ENCODE measurements at regions not wholly inside any gene's neighbourhood (a gene's known extent, or its start where the extent isn't known, plus 50 kb on each side); places are given as distances from the start of the nearest gene placed in this dataset.

- Histone ChIP-seq H3K9me3 (no peaks in the 10 kb centered on the region), H3K4me1 (no peaks in the 10 kb centered on the region), H3K27ac (no peak overlapping the region), H3K4me3 (no peak overlapping the region), H3K36me3 (no peaks in the 10 kb centered on the region), H3K27me3 (no peaks in the 10 kb centered on the region)
- DNase-seq (ENCODE audit: extremely low spot score in 2 of 2) = no peak
- intact Hi-C loops (cut with DNase I) = no loop called here
- TF ChIP-seq CTCF (IDR thresholded peaks at IDR 0.05) (no peak), POLR2AphosphoS5 (IDR thresholded peaks at IDR 0.05; ENCODE audit: insufficient read depth in 1 of 2, low read depth in 1 of 2) (no peak), POLR2A (IDR thresholded peaks at IDR 0.05) (no peak)
Observed at GRCh38 chr4:89427782-89428181, 120.2 kb upstream of the GPRIN3 start.

- Histone ChIP-seq H3K27me3 (no peaks in the 10 kb centered on the region), H3K4me3 (no peak overlapping the region), H3K4me1 (no peaks in the 10 kb centered on the region), H3K9me3 (no peaks in the 10 kb centered on the region), H3K36me3 (no peaks in the 10 kb centered on the region), H3K27ac (no peak overlapping the region)
- no peak for DNase-seq (ENCODE audit: extremely low spot score in 2 of 2)
- intact Hi-C loops (cut with DNase I) = no loop called here
- TF ChIP-seq POLR2A (IDR thresholded peaks at IDR 0.05) (no peak), POLR2AphosphoS5 (IDR thresholded peaks at IDR 0.05; ENCODE audit: insufficient read depth in 1 of 2, low read depth in 1 of 2) (no peak), CTCF (IDR thresholded peaks at IDR 0.05) (no peak)
Observed at GRCh38 chr4:89425023-89425422, 117.4 kb upstream of the GPRIN3 start.

- Histone ChIP-seq H3K4me3 (no peak overlapping the region), H3K9me3 (no peaks in the 10 kb centered on the region), H3K4me1 (no peaks in the 10 kb centered on the region), H3K36me3 (no peaks in the 10 kb centered on the region), H3K27ac (no peak overlapping the region), H3K27me3 (no peaks in the 10 kb centered on the region)
- no peak for DNase-seq (ENCODE audit: extremely low spot score in 2 of 2)
- TF ChIP-seq POLR2AphosphoS5 (IDR thresholded peaks at IDR 0.05; ENCODE audit: insufficient read depth in 1 of 2, low read depth in 1 of 2) = no peak
- TF ChIP-seq CTCF (IDR thresholded peaks at IDR 0.05) = no peak
- no peak for TF ChIP-seq POLR2A (IDR thresholded peaks at IDR 0.05)
- intact Hi-C loops (cut with DNase I) = no loop called here
Observed at GRCh38 chr4:89422441-89422990, 114.9 kb upstream of the GPRIN3 start.

- Histone ChIP-seq H3K9me3 (no peaks in the 10 kb centered on the region), H3K36me3 (no peaks in the 10 kb centered on the region), H3K27me3 (no peaks in the 10 kb centered on the region), H3K4me3 (no peak overlapping the region), H3K4me1 (no peaks in the 10 kb centered on the region), H3K27ac (no peak overlapping the region)
- intact Hi-C loops (cut with DNase I) = no loop called here
- TF ChIP-seq CTCF (IDR thresholded peaks at IDR 0.05) = no peak
- no peak for TF ChIP-seq POLR2A (IDR thresholded peaks at IDR 0.05)
- TF ChIP-seq POLR2AphosphoS5 (IDR thresholded peaks at IDR 0.05; ENCODE audit: insufficient read depth in 1 of 2, low read depth in 1 of 2) = no peak
- no peak for DNase-seq (ENCODE audit: extremely low spot score in 2 of 2)
Observed at GRCh38 chr4:89420507-89420906, 112.9 kb upstream of the GPRIN3 start.

GRCh38 chr4:89419111-89419695, 111.6 kb upstream of the GPRIN3 start:
- intact Hi-C loops (cut with DNase I) = no loop called here

More at GRCh38 chr4:89419111-89419695, 111.6 kb upstream of the GPRIN3 start:
- H3K27ac ChIP-seq = no peak overlapping the region
- no peaks in the 10 kb centered on the region for H3K4me1 ChIP-seq
- H3K27me3 ChIP-seq = no peaks in the 10 kb centered on the region
- H3K36me3 ChIP-seq = no peaks in the 10 kb centered on the region
- no peak for DNase-seq (ENCODE audit: extremely low spot score in 2 of 2)
- no peak overlapping the region for H3K4me3 ChIP-seq
- no peak for TF ChIP-seq CTCF (IDR thresholded peaks at IDR 0.05)
- TF ChIP-seq POLR2A (IDR thresholded peaks at IDR 0.05) = no peak
- no peak for TF ChIP-seq POLR2AphosphoS5 (IDR thresholded peaks at IDR 0.05; ENCODE audit: insufficient read depth in 1 of 2, low read depth in 1 of 2)
- no peaks in the 10 kb centered on the region for H3K9me3 ChIP-seq

All from vagina (tissue), 2 donors.